C4-2B (cell line): ENCODE measurements at regions not wholly inside any gene's neighbourhood (a gene's known extent, or its start where the extent isn't known, plus 50 kb on each side); places are given as distances from the start of the nearest gene placed in this dataset.

Experiments used
- CTCF ChIP-seq: fragments of 450-650 bp; conservative IDR thresholded peaks from 2 replicates; pipeline ENCODE4 v1.5.1; 2017; ENCODE audit warnings: mild to moderate bottlenecking
- ZFX ChIP-seq: fragments of 450-650 bp; IDR thresholded peaks from 2 replicates; pipeline ENCODE4 v1.6.1; 2017

GRCh38 chr20:20836836-20837235, 124.4 kb upstream of the RALGAPA2 start:
- TF ChIP-seq CTCF (no peak), ZFX (no peak)
